ENCODE measurements at regions not wholly inside any gene's neighbourhood (a gene's known extent, or its start where the extent isn't known, plus 50 kb on each side); places are given as distances from the start of the nearest gene placed in this dataset.
A peak's percentile ranks its signal among the peaks of the same experiment; 100 is the strongest.

DNA sequence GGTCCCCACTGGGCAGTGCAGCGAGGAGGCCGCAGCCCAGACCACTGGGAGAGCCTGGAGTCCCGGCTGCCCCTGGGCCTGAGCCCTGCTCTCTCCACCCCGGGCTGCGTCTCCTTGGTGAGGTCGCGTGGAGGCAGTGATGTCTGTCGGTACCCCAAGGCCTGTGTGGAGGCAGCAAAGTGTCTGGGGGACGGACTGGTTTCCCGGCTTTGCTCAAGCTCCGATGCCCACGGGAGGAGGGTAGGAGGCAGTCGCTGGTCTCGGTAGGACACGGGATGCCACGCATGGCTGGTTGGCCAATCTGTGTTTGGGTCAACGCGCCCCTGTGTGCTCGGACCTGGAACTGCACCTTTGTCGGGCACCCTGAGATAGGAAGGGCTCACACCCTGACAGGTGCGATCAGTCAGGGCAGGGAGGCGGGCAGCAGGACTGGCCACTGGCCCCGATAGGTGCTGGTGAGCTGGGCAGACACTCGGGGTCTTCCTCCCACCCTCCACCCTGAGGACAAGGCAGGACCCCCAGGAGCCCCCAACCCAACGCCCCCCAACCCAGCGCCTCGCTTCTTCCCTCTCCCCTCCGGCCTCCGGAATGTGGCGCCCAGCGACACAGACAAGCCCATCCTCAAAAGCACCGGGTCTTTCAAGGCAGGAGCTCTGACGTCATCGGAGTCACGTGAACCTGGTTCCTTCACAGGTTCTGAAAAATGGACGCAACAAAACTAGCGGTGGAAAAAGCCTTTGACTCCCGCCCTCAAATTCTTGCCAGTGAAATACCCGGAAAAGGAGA lies 288.6 kb downstream of the NDUFA10 start:
- no peak for DNase-seq (ENCODE audit: low spot score)
- Histone ChIP-seq H3K4me3 (no peak overlapping the region), H3F3A (ENCODE audit: low read depth) (no peaks in the 10 kb centered on the region), H2AFZ (replicated peaks) (no peak overlapping the region), H3K27me3 (no peaks in the 10 kb centered on the region), H3K9ac (no peak overlapping the region), H3K79me2 (ENCODE audit: low read depth) (no peaks in the 10 kb centered on the region), H3K36me3 (no peaks in the 10 kb centered on the region), H3K9me3 (ENCODE audit: low read depth) (no peaks in the 10 kb centered on the region), H3K4me1 (peaks cover 10% of the 10 kb centered on the region), H4K20me1 (ENCODE audit: low read depth) (no peaks in the 10 kb centered on the region), H3K4me2 (no peak overlapping the region), H3K27ac (no peak overlapping the region)
- Mint-ChIP-seq H3K27ac (peak overlapping the region; percentile 57), H3K4me3 (no peak overlapping the region), H3K27me3 (ENCODE audit: insufficient read depth, low read depth) (peaks cover under 1% of the 10 kb centered on the region), H3K9me3 (no peaks in the 10 kb centered on the region), H3K4me1 (peaks cover 9% of the 10 kb centered on the region), H3K36me3 (no peaks in the 10 kb centered on the region)
- TF ChIP-seq EZH2phosphoT487 (IDR thresholded peaks at IDR 0.05): no peak
- TF ChIP-seq, protein P1, sequence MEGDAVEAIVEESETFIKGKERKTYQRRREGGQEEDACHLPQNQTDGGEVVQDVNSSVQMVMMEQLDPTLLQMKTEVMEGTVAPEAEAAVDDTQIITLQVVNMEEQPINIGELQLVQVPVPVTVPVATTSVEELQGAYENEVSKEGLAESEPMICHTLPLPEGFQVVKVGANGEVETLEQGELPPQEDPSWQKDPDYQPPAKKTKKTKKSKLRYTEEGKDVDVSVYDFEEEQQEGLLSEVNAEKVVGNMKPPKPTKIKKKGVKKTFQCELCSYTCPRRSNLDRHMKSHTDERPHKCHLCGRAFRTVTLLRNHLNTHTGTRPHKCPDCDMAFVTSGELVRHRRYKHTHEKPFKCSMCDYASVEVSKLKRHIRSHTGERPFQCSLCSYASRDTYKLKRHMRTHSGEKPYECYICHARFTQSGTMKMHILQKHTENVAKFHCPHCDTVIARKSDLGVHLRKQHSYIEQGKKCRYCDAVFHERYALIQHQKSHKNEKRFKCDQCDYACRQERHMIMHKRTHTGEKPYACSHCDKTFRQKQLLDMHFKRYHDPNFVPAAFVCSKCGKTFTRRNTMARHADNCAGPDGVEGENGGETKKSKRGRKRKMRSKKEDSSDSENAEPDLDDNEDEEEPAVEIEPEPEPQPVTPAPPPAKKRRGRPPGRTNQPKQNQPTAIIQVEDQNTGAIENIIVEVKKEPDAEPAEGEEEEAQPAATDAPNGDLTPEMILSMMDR (IDR thresholded peaks at IDR 0.05): peak; percentile 20

DNA sequence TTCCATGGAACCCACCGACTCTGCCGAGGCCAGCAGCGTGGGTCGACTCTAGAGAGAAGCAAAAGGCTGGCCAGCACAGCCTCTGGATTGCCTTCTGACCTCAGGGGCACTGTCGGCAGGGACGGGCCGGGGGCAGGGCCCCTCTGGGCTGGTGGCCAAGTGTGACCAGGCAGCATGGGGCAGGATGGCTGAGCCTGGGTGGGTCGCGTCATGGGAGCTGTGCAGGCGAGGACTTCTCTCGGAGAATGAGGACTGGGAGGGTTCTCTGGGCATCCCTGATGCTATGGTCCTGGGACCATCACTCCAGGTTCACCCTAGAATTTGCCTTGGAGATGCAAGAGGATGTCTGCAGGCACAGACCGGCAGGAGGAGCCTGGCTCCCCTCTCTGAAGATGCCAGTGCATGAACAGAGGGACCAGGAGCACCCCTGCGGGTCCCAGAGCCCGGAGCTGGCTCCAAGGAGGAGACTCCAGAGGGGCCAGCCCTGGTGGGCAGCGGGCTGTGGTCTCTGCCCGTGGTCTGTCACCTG lies 289.2 kb downstream of the NDUFA10 start:
- Mint-ChIP-seq H3K4me1 (peaks cover 9% of the 10 kb centered on the region), H3K27ac (no peak overlapping the region), H3K36me3 (no peaks in the 10 kb centered on the region), H3K4me3 (no peak overlapping the region), H3K9me3 (no peaks in the 10 kb centered on the region), H3K27me3 (ENCODE audit: insufficient read depth, low read depth) (peaks cover 2% of the 10 kb centered on the region)
- no peak overlapping the region for H3K9ac ChIP-seq
- no peaks in the 10 kb centered on the region for H3K9me3 ChIP-seq (ENCODE audit: low read depth)
- no peak overlapping the region for H2AFZ ChIP-seq (replicated peaks)
- TF ChIP-seq, protein P1 (IDR thresholded peaks at IDR 0.05): no peak
- TF ChIP-seq EZH2phosphoT487 (IDR thresholded peaks at IDR 0.05) (no peak), EZH2 (IDR thresholded peaks at IDR 0.05) (no peak)
- no peak overlapping the region for H3K4me2 ChIP-seq
- no peaks in the 10 kb centered on the region for H3K36me3 ChIP-seq
- DNase-seq (ENCODE audit: low spot score): no peak
- no peak overlapping the region for H3K4me3 ChIP-seq
- no peaks in the 10 kb centered on the region for H3F3A ChIP-seq (ENCODE audit: low read depth)
- no peaks in the 10 kb centered on the region for H3K27me3 ChIP-seq
- peaks cover 10% of the 10 kb centered on the region for H3K4me1 ChIP-seq
- H3K79me2 ChIP-seq (ENCODE audit: low read depth): no peaks in the 10 kb centered on the region
- no peaks in the 10 kb centered on the region for H4K20me1 ChIP-seq (ENCODE audit: low read depth)
- no peak overlapping the region for H3K27ac ChIP-seq

DNA sequence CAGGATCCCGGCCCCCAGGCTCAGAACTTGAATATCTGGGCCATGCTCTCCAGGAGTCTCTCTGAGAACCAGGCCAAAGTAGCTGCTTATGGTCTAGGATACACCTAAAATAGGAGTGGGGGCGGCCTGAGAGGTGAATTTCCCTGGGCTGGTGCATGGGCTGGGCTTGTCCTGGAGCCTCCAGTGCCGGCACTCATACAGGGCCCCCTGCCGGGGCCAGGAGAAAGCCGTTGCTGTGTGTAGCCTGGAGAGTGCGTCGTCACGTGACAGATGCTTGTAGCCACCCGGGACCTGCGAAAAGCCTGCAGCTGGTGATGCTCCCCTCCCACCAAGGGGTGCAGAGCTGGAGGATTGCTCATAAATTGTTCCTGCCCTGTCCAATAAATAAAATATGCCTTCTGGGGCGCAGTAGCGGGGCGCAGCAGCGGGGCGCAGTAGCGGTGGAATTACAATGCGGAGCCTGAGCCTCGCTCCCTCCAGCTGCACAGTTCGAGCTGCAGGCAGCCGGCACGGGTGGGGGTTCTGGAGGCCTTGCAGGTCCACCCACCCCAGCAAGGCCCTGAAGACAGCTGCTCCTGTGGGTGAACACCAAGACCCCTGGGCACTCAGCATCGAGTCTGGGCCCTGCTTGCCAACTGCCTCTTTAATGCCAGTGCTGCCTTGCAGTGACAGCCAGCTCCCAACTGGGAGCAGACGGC lies 289.9 kb downstream of the NDUFA10 start:
- H3K4me3 Mint-ChIP-seq: no peak overlapping the region
- H3K27me3 ChIP-seq: no peaks in the 10 kb centered on the region
- H3F3A ChIP-seq (ENCODE audit: low read depth): no peaks in the 10 kb centered on the region
- no peaks in the 10 kb centered on the region for H3K9me3 ChIP-seq (ENCODE audit: low read depth)
- no peaks in the 10 kb centered on the region for H3K9me3 Mint-ChIP-seq
- no peak for TF ChIP-seq EZH2 (IDR thresholded peaks at IDR 0.05)
- no peak for TF ChIP-seq EZH2phosphoT487 (IDR thresholded peaks at IDR 0.05)
- TF ChIP-seq, protein P1 (IDR thresholded peaks at IDR 0.05): no peak
- no peak overlapping the region for H3K27ac ChIP-seq
- peaks cover 9% of the 10 kb centered on the region for H3K4me1 Mint-ChIP-seq
- H2AFZ ChIP-seq (replicated peaks): no peak overlapping the region
- DNase-seq (ENCODE audit: low spot score): peak; percentile 78
- H3K27me3 Mint-ChIP-seq (ENCODE audit: insufficient read depth, low read depth): peaks cover 2% of the 10 kb centered on the region
- H3K4me3 ChIP-seq: no peak overlapping the region
- no peak overlapping the region for H3K9ac ChIP-seq
- H3K4me1 ChIP-seq: peaks cover 10% of the 10 kb centered on the region
- H3K36me3 Mint-ChIP-seq: no peaks in the 10 kb centered on the region
- no peaks in the 10 kb centered on the region for H3K36me3 ChIP-seq
- no peak overlapping the region for H3K27ac Mint-ChIP-seq
- H3K79me2 ChIP-seq (ENCODE audit: low read depth): no peaks in the 10 kb centered on the region
- H4K20me1 ChIP-seq (ENCODE audit: low read depth): no peaks in the 10 kb centered on the region
- peak overlapping the region; percentile 15 for H3K4me2 ChIP-seq

Measured in neural progenitor cell (in vitro differentiated cells).